HG02973 (cell line): ENCODE measurements at regions not wholly inside any gene's neighbourhood (a gene's known extent, or its start where the extent isn't known, plus 50 kb on each side); places are given as distances from the start of the nearest gene placed in this dataset.
"Not testable (repeated sequence)": the region's sequence is repeated elsewhere in the genome, so short reads cannot be mapped to it uniquely, and the experiment has no call there.

Source experiments
- ATAC-seq: cut with Tn5 transposase; IDR thresholded peaks from one replicate; pipeline ENCODE4 v1.9.1; 2021; ENCODE audit warnings: moderate library complexity; ENCODE audit not compliant: unreplicated experiment

- ATAC-seq = no peak
These were observed 84.8 kb upstream of the DNAJC10 start for GRCh38 chr2:182631299-182631698.

- no peak for ATAC-seq
These were observed 81.7 kb upstream of the DNAJC10 start for GRCh38 chr2:182634386-182634785.

DNA sequence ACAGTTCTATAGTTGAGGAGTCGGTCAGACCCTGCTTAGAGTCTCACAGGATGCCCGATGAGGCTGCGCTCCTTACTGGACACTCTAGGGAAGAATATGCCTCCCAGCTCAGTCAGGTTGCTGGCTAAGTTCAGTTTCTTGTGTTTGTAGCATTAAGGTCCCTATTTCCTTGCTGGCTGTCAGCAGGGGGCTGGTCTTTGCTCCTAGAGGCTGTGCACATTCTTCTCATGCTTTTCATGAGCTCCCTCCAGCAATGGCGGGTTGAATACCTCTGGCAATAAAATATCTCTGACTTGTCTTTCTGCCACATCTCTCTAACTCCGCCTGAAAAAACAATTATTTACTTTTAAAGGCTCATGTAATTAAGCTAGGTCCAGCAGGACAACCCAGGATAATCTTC, 79.4 kb upstream of the DNAJC10 start:
- ATAC-seq = no peak

- no peak for ATAC-seq
These were observed 77.4 kb upstream of the DNAJC10 start for GRCh38 chr2:182638667-182639066.

DNA sequence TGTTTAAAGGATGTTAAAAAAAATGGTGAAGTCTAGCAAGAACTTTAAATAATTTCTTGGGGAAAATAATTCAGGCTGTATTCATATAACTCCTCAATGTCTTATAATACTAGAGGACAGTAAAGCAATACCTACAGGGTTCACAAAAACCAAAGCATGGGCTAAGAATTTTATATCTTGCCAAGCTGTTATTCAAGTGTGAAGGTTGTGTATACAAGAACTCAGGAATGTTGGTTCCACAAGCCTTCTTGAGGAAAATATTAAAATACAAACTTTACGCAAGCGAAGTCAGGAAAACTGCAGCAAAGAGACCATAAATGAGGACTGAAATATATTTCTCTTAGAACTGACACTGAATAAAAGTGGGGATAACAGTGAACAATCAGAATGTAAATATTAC, 76.1 kb upstream of the DNAJC10 start:
- no peak for ATAC-seq

- peak; percentile 100 for ATAC-seq
These were observed 73.7 kb upstream of the DNAJC10 start for GRCh38 chr2:182642328-182642727.

- no peak for ATAC-seq
These were observed 69.1 kb upstream of the DNAJC10 start for GRCh38 chr2:182646763-182647498.

GRCh38 chr2:182647499-182647787, 68.6 kb upstream of the DNAJC10 start:
- no peak for ATAC-seq

DNA sequence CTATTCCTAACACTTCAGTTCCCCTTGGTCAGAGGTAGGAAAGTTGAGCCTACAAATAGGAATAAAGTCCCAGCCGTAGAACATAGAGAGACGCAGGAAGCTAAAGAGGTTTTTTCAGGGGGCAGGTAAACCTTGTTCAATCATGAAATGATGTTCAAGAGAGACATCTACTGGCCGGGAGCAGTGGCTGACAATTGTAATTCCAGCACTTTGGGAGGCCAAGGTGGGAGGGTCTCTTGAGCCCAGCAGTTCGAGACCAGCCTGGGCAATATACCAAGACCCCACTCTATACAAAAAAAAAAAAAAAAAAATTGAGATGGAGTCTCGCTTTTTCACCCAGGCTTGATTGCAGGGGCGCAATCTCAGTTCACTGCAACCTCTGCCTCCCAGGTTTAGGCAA, 66.7 kb upstream of the DNAJC10 start:
- ATAC-seq = no peak

- ATAC-seq = peak; percentile 45
These were observed 65.4 kb upstream of the DNAJC10 start for GRCh38 chr2:182650704-182651103.

DNA sequence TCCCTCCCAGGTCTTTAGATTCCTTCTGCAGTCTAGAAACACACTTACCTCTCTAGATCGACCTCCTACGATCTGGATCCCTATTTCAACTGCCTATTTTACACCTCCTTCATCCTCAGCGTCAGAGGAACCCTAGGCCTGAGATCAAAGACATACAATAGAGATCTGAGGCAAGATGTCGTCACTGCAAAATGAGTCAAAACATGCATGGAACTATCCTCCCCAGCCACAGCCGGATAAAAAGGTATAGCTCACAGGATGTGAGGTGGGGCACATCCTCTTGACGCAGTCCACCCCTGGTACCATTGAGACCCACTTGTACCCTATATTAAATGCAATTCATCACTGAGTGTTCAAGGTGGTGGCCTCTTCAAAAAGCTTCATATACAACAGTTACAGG, 63.7 kb upstream of the DNAJC10 start:
- no peak for ATAC-seq

GRCh38 chr2:182655750-182656149, 60.3 kb upstream of the DNAJC10 start:
- no peak for ATAC-seq

DNA sequence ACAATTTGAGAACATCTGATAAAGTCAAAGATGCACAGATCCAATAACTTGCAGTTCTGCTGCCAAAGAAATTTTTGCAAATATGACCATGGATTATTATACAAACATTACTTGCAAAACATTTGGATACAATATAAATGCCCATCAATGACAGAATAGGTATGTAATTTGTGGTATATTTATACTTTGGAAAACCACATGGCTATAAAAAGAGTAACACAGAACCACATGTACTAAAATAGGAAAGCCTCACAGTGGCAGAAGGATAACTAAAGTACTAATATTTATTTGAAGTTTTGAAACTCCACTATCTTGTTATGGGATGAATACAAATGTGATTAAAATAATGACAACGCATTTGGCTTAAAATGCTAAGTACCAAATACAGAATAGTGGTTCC, 51.8 kb upstream of the DNAJC10 start:
- no peak for ATAC-seq

DNA sequence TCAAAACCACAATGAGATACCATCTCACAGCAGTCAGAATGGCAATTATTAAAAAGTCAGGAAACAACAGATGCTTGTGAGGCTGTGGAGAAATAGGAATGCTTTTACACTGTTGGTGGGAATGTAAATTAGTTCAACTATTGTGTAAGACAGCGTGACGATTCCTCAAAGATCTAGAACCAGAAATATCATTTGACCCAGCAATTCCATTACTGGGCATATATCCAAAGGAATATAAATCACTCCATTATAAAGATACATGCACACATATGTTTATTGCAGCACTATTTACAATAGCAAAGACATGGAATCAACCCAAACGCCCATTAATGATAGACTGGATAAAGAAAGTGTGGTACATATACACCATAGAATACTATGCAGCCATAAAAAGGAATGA, 50.6 kb upstream of the DNAJC10 start:
- not testable (repeated sequence) for ATAC-seq
